PC-3 (cell line): ENCODE measurements at regions not wholly inside any gene's neighbourhood (a gene's known extent, or its start where the extent isn't known, plus 50 kb on each side); places are given as distances from the start of the nearest gene placed in this dataset.

Source experiments
- ATAC-seq: fragments of 200-7000 bp; cut with Tn5 transposase; 2 replicates; pipeline ENCODE4 v1.9.1; 2020; ENCODE audit warnings: mild to moderate bottlenecking, moderate library complexity
- BruUV-seq: library from RNA; stranded (reverse); fragments of 400-500 nt; replicated peaks from 2 replicates; lab custom pipeline; 2021; lab: Mats Ljungman, UMichigan
- CTCF ChIA-PET: fragments of 300-600 bp; sonication (Branson Sonifier 250); formaldehyde crosslinking; loops from one replicate; lab custom pipeline; 2022; ENCODE audit warnings: antibody characterized with exemption; lab: Charles Lee
- POLR2A ChIA-PET: fragments of 300-600 bp; sonication (Branson Sonifier 250); formaldehyde crosslinking; loops from one replicate; lab custom pipeline; 2022; ENCODE audit warnings: antibody characterized with exemption; ENCODE audit not compliant: unreplicated experiment; lab: Charles Lee
- DNase-seq: peaks from one replicate; pipeline ENCODE4 v3.0.0-alpha.2; 2015
- H2AFZ ChIP-seq: fragments of 300-600 bp; sonication (generic); 2 replicates; pipeline ENCODE4 v1.6.0; 2016; ENCODE audit warnings: antibody characterized with exemption, low read length
- H3F3A ChIP-seq: fragments of 300-600 bp; sonication (generic); one replicate; pipeline ENCODE4 v1.6.0; 2017; ENCODE audit warnings: antibody characterized with exemption, low read length, control low read depth, mild to moderate bottlenecking; ENCODE audit not compliant: unreplicated experiment
- H3K27ac ChIP-seq: fragments of 300-600 bp; sonication (generic); 2 replicates; pipeline ENCODE4 v1.5.1; 2016; ENCODE audit warnings: mild to moderate bottlenecking, low read length
- H3K27me3 ChIP-seq: fragments of 300-600 bp; sonication (generic); 2 replicates; pipeline ENCODE4 v1.6.1; 2016; ENCODE audit warnings: low read length, mixed read lengths
- H3K36me3 ChIP-seq: fragments of 300-600 bp; sonication (generic); 2 replicates; pipeline ENCODE4 v1.6.1; 2016; ENCODE audit warnings: low read depth, mixed run types, low read length, mixed read lengths
- H3K4me1 ChIP-seq: fragments of 300-600 bp; sonication (generic); 2 replicates; pipeline ENCODE4 v1.5.1; 2016; ENCODE audit warnings: low read length; ENCODE audit not compliant: insufficient read depth
- H3K4me2 ChIP-seq: fragments of 300-600 bp; sonication (generic); 2 replicates; pipeline ENCODE4 v1.6.0; 2016; ENCODE audit warnings: low read length
- H3K4me3 ChIP-seq: fragments of 300-600 bp; sonication (generic); 2 replicates; pipeline ENCODE4 v1.5.1; 2016; ENCODE audit warnings: mild to moderate bottlenecking, low read length, mixed read lengths
- H3K79me2 ChIP-seq: fragments of 300-600 bp; sonication (generic); 2 replicates; pipeline ENCODE4 v1.6.1; 2017; ENCODE audit warnings: low read length, mixed read lengths
- H3K9ac ChIP-seq: fragments of 300-600 bp; sonication (generic); 2 replicates; pipeline ENCODE4 v1.6.0; 2016; ENCODE audit warnings: mild to moderate bottlenecking, low read length
- H3K9me2 ChIP-seq: fragments of 300-600 bp; sonication (generic); replicated peaks from 2 replicates; pipeline ENCODE4 v1.6.1; 2016; ENCODE audit warnings: mixed run types, low read length, mixed read lengths
- H3K9me3 ChIP-seq: fragments of 300-600 bp; sonication (generic); 2 replicates; pipeline ENCODE4 v1.6.1; 2016; ENCODE audit warnings: low read length, mixed read lengths
- H4K20me1 ChIP-seq: fragments of 300-600 bp; sonication (generic); 2 replicates; pipeline ENCODE4 v1.6.1; 2016; ENCODE audit warnings: low read length, mixed read lengths
- CTCF ChIP-seq: fragments of 300-600 bp; sonication (generic); conservative IDR thresholded peaks from 2 replicates; pipeline ENCODE4 v1.5.1; 2017; ENCODE audit warnings: antibody characterized with exemption, low read depth, mild to moderate bottlenecking, low read length
- EZH2 ChIP-seq: fragments of 300-600 bp; sonication (generic); IDR thresholded peaks from one replicate; pipeline ENCODE4 v1.6.1; 2017; ENCODE audit warnings: antibody characterized with exemption, mild to moderate bottlenecking, low read length; ENCODE audit not compliant: unreplicated experiment
- EZH2phosphoT487 ChIP-seq: fragments of 300-600 bp; sonication (generic); IDR thresholded peaks from 2 replicates; pipeline ENCODE4 v1.6.1; 2018; ENCODE audit warnings: mild to moderate bottlenecking, antibody characterized with exemption, low read length, borderline replicate concordance
- intact Hi-C: fragments of 100-400 bp; cut with micrococcal nuclease; formaldehyde crosslinking; loops from 2 replicates; pipeline ENCODE4 v1.9.0; 2023

- no peak overlapping the region for H2AFZ ChIP-seq
- no peaks in the 10 kb centered on the region for H3K79me2 ChIP-seq
- no peaks in the 10 kb centered on the region for H3K36me3 ChIP-seq
- ATAC-seq (no peak), DNase-seq (no peak)
- H3K4me1 ChIP-seq = peaks cover 10% of the 10 kb centered on the region
- no peak overlapping the region for H3K27ac ChIP-seq
- CTCF ChIA-PET = no interaction called here
- no peaks in the 10 kb centered on the region for H3K9me2 ChIP-seq
- no peaks in the 10 kb centered on the region for H3K27me3 ChIP-seq
- H3K4me3 ChIP-seq = no peak overlapping the region
- no peaks in the 10 kb centered on the region for H3K9me3 ChIP-seq
- no peak for TF ChIP-seq EZH2phosphoT487
- no peak for TF ChIP-seq CTCF
- TF ChIP-seq EZH2 = no peak
- POLR2A ChIA-PET = no interaction called here
- intact Hi-C loops = no loop called here
- H3K9ac ChIP-seq = no peak overlapping the region
- no peak overlapping the region for H3K4me2 ChIP-seq
- H3F3A ChIP-seq = no peaks in the 10 kb centered on the region
- H4K20me1 ChIP-seq = no peaks in the 10 kb centered on the region
- no TSS peak for BruUV-seq
Observed at GRCh38 chr5:154132718-154133307, 57.7 kb upstream of the GALNT10 start.

- TF ChIP-seq EZH2phosphoT487 (no peak), CTCF (no peak), EZH2 (no peak)
- ChIA-PET POLR2A (no interaction called here), CTCF (no interaction called here)
- Histone ChIP-seq H4K20me1 (no peaks in the 10 kb centered on the region), H3F3A (no peaks in the 10 kb centered on the region), H3K4me3 (no peak overlapping the region), H3K79me2 (no peaks in the 10 kb centered on the region), H3K4me1 (peaks cover 10% of the 10 kb centered on the region), H3K27me3 (no peaks in the 10 kb centered on the region), H3K9ac (no peak overlapping the region), H3K9me3 (no peaks in the 10 kb centered on the region), H3K27ac (no peak overlapping the region), H3K9me2 (no peaks in the 10 kb centered on the region), H2AFZ (no peak overlapping the region), H3K36me3 (no peaks in the 10 kb centered on the region), H3K4me2 (no peak overlapping the region)
- intact Hi-C loops = no loop called here
- DNase-seq (no peak), ATAC-seq (no peak)
- BruUV-seq = no TSS peak
Observed at GRCh38 chr5:154133591-154133990, 56.9 kb upstream of the GALNT10 start.

GRCh38 chr5:154134499-154134898 is 56.0 kb upstream of the GALNT10 start:
- Histone ChIP-seq H3K4me1 (peaks cover 6% of the 10 kb centered on the region), H3K9me2 (no peaks in the 10 kb centered on the region), H3K4me3 (no peak overlapping the region), H4K20me1 (no peaks in the 10 kb centered on the region), H3F3A (no peaks in the 10 kb centered on the region), H2AFZ (no peak overlapping the region), H3K79me2 (no peaks in the 10 kb centered on the region), H3K36me3 (no peaks in the 10 kb centered on the region), H3K27me3 (no peaks in the 10 kb centered on the region), H3K27ac (no peak overlapping the region), H3K9ac (no peak overlapping the region), H3K4me2 (no peak overlapping the region), H3K9me3 (no peaks in the 10 kb centered on the region)
- ATAC-seq (no peak), DNase-seq (no peak)
- BruUV-seq = no TSS peak
- ChIA-PET CTCF (no interaction called here), POLR2A (no interaction called here)
- no peak for TF ChIP-seq EZH2phosphoT487
- no peak for TF ChIP-seq EZH2
- TF ChIP-seq CTCF = no peak
- intact Hi-C loops = no loop called here
